WTC11 (cell line): ENCODE measurements at regions not wholly inside any gene's neighbourhood (a gene's known extent, or its start where the extent isn't known, plus 50 kb on each side); places are given as distances from the start of the nearest gene placed in this dataset.

Source experiments
- ATAC-seq: fragments of 200-7000 bp; cut with Tn5 transposase; 2 replicates; pipeline ENCODE4 v1.10.0; 2021; ENCODE audit warnings: mild to moderate bottlenecking, moderate library complexity
- CTCF ChIA-PET: fragments of 300-600 bp; sonication (Branson Sonifier 250); formaldehyde crosslinking; loops from one replicate; lab custom pipeline; 2021; ENCODE audit warnings: antibody characterized with exemption; lab: Charles Lee
- POLR2A ChIA-PET: fragments of 350-600 bp; sonication (Branson Sonifier 250); formaldehyde crosslinking; loops from one replicate; lab custom pipeline; 2021; ENCODE audit warnings: antibody characterized with exemption; lab: Charles Lee
- DNase-seq: peaks from one replicate; pipeline ENCODE4 v3.0.0; 2021; ENCODE audit warnings: low spot score
- H3K27ac Mint-ChIP-seq: 2 replicates; pipeline ENCODE4 v1.8.0; 2021; ENCODE audit warnings: mixed read lengths
- H3K27me3 Mint-ChIP-seq: 2 replicates; pipeline ENCODE4 v1.8.0; 2021; ENCODE audit warnings: low read depth, mild to moderate bottlenecking, moderate library complexity, mixed read lengths
- H3K36me3 Mint-ChIP-seq: 2 replicates; pipeline ENCODE4 v1.8.0; 2021; ENCODE audit warnings: mixed read lengths
- H3K4me1 Mint-ChIP-seq: 2 replicates; pipeline ENCODE4 v1.8.0; 2022; ENCODE audit warnings: mixed read lengths
- H3K4me3 Mint-ChIP-seq: 2 replicates; pipeline ENCODE4 v1.8.0; 2021; ENCODE audit warnings: mild to moderate bottlenecking, moderate library complexity, mixed read lengths
- H3K9me3 Mint-ChIP-seq: 2 replicates; pipeline ENCODE4 v1.8.0; 2021; ENCODE audit warnings: mixed read lengths
- ATF3 ChIP-seq: sonication (generic); formaldehyde crosslinking; conservative IDR thresholded peaks from 2 replicates; pipeline ENCODE4 v1.8.1; 2022; ENCODE audit warnings: mild to moderate bottlenecking, missing genetic modification reagents
- GRHL2 ChIP-seq: fragments of 250-450 bp; sonication (Bioruptor Pico); IDR thresholded peaks from 2 replicates; pipeline ENCODE4 v1.8.0; 2022; ENCODE audit warnings: mild to moderate bottlenecking, moderate library complexity; ENCODE audit not compliant: insufficient replicate concordance, severe bottlenecking
- IRF1 ChIP-seq: sonication (generic); formaldehyde crosslinking; IDR thresholded peaks from 2 replicates; pipeline ENCODE4 v1.8.0; 2023; ENCODE audit warnings: missing genetic modification reagents
- JAZF1 ChIP-seq: fragments of 250-450 bp; sonication (Bioruptor Pico); IDR thresholded peaks from 2 replicates; pipeline ENCODE4 v1.9.0; 2021; ENCODE audit warnings: moderate library complexity, mild to moderate bottlenecking, inconsistent platforms
- JUN ChIP-seq: sonication (generic); formaldehyde crosslinking; IDR thresholded peaks from 2 replicates; pipeline ENCODE4 v1.8.0; 2023; ENCODE audit warnings: mild to moderate bottlenecking, missing genetic modification reagents
- MAX ChIP-seq: sonication (generic); formaldehyde crosslinking; IDR thresholded peaks from 2 replicates; pipeline ENCODE4 v1.8.0; 2022; ENCODE audit warnings: mild to moderate bottlenecking, missing genetic modification reagents
- MXD4 ChIP-seq: fragments of 250-450 bp; sonication (Bioruptor Pico); IDR thresholded peaks from 2 replicates; pipeline ENCODE4 v1.8.0; 2021; ENCODE audit warnings: mild to moderate bottlenecking, moderate library complexity, borderline replicate concordance
- MYBL2 ChIP-seq: sonication (generic); formaldehyde crosslinking; IDR thresholded peaks from 2 replicates; pipeline ENCODE4 v1.8.1; 2023; ENCODE audit warnings: mild to moderate bottlenecking, moderate library complexity, missing genetic modification reagents
- NFE2L1 ChIP-seq: sonication (generic); formaldehyde crosslinking; IDR thresholded peaks from 2 replicates; pipeline ENCODE4 v1.8.1; 2023; ENCODE audit warnings: missing genetic modification reagents
- NR1H2 ChIP-seq: sonication (generic); formaldehyde crosslinking; IDR thresholded peaks from 2 replicates; pipeline ENCODE4 v1.9.0; 2021; ENCODE audit warnings: mild to moderate bottlenecking, moderate library complexity, missing genetic modification reagents
- STAT6 ChIP-seq: sonication (generic); formaldehyde crosslinking; conservative IDR thresholded peaks from 2 replicates; pipeline ENCODE4 v1.8.1; 2023; ENCODE audit warnings: mild to moderate bottlenecking, low read depth, missing genetic modification reagents, moderate library complexity
- TCF7 ChIP-seq: sonication (generic); formaldehyde crosslinking; IDR thresholded peaks from 2 replicates; pipeline ENCODE4 v1.8.0; 2022; ENCODE audit warnings: mild to moderate bottlenecking, low read depth, missing genetic modification reagents, moderate library complexity
- TEAD4 ChIP-seq: sonication (generic); formaldehyde crosslinking; IDR thresholded peaks from 2 replicates; pipeline ENCODE4 v1.8.0; 2022; ENCODE audit warnings: mild to moderate bottlenecking, missing genetic modification reagents
- ZNF121 ChIP-seq: sonication (generic); formaldehyde crosslinking; IDR thresholded peaks from 2 replicates; pipeline ENCODE4 v1.8.0; 2023; ENCODE audit warnings: missing genetic modification reagents
- ZNF263 ChIP-seq: sonication (generic); formaldehyde crosslinking; IDR thresholded peaks from 2 replicates; pipeline ENCODE4 v1.8.1; 2022; ENCODE audit warnings: low read depth, mild to moderate bottlenecking, moderate library complexity, missing genetic modification reagents
- ZNF425 ChIP-seq: fragments of 250-450 bp; sonication (Bioruptor Pico); conservative IDR thresholded peaks from 2 replicates; pipeline ENCODE4 v1.9.0; 2021; ENCODE audit warnings: mild to moderate bottlenecking

GRCh38 chr10:125258676-125259075 is 98.3 kb upstream of the CTBP2 start:
- ATAC-seq (no peak), DNase-seq (no peak)
- H3K4me3 Mint-ChIP-seq: no peak overlapping the region
- H3K27me3 Mint-ChIP-seq: no peaks in the 10 kb centered on the region
- no peak overlapping the region for H3K27ac Mint-ChIP-seq
- peaks cover 3% of the 10 kb centered on the region; the same call in 1 of the 2 replicates for H3K9me3 Mint-ChIP-seq
- ChIA-PET CTCF (no interaction called here), POLR2A (no interaction called here)
- peaks cover 7% of the 10 kb centered on the region for H3K4me1 Mint-ChIP-seq
- TF ChIP-seq MAX: no peak
- TF ChIP-seq NR1H2 (CRISPR knock-in tag): no peak
- TF ChIP-seq JAZF1 (CRISPR knock-in tag): no peak
- no peak for TF ChIP-seq STAT6 (CRISPR knock-in tag)
- no peak for TF ChIP-seq TEAD4 (CRISPR knock-in tag)
- TF ChIP-seq ZNF425 (CRISPR knock-in tag): no peak
- H3K36me3 Mint-ChIP-seq: no peaks in the 10 kb centered on the region

GRCh38 chr10:125257521-125258108 is 97.3 kb upstream of the CTBP2 start:
- Mint-ChIP-seq H3K9me3 (peaks cover 7% of the 10 kb centered on the region), H3K4me1 (peaks cover 7% of the 10 kb centered on the region), H3K27ac (no peak overlapping the region), H3K27me3 (no peaks in the 10 kb centered on the region; the same call in 1 of the 2 replicates), H3K4me3 (no peak overlapping the region), H3K36me3 (no peaks in the 10 kb centered on the region)
- POLR2A ChIA-PET: no interaction called here
- CTCF ChIA-PET: interaction anchor here (0.8 kb wide), 1 partner anchor 191 kb away, joined by 3 read pairs; no protein-coding TSS in a partner anchor
- ATAC-seq (no peak), DNase-seq (no peak)
- no peak for TF ChIP-seq ZNF263 (CRISPR knock-in tag)
- TF ChIP-seq ZNF121 (CRISPR knock-in tag): no peak
- no peak for TF ChIP-seq MYBL2 (CRISPR knock-in tag)
- TF ChIP-seq MXD4: no peak
- TF ChIP-seq IRF1: no peak
- TF ChIP-seq GRHL2 (CRISPR knock-in tag): no peak

GRCh38 chr10:125256026-125256425 is 95.7 kb upstream of the CTBP2 start:
- no peak for TF ChIP-seq MXD4
- TF ChIP-seq NFE2L1 (CRISPR knock-in tag): no peak
- TF ChIP-seq ATF3 (CRISPR knock-in tag): no peak
- TF ChIP-seq TCF7: no peak
- no peak for TF ChIP-seq JUN (CRISPR knock-in tag)
- DNase-seq: no peak
- POLR2A ChIA-PET: no interaction called here
- CTCF ChIA-PET: no interaction called here
- Mint-ChIP-seq H3K27ac (no peak overlapping the region), H3K9me3 (peaks cover 21% of the 10 kb centered on the region), H3K36me3 (peaks cover 10% of the 10 kb centered on the region), H3K27me3 (peaks cover 12% of the 10 kb centered on the region), H3K4me1 (peaks cover 7% of the 10 kb centered on the region), H3K4me3 (no peak overlapping the region)
- ATAC-seq: no peak
